ENCODE measurements at regions not wholly inside any gene's neighbourhood (a gene's known extent, or its start where the extent isn't known, plus 50 kb on each side); places are given as distances from the start of the nearest gene placed in this dataset.

- TF ChIP-seq, protein P1, sequence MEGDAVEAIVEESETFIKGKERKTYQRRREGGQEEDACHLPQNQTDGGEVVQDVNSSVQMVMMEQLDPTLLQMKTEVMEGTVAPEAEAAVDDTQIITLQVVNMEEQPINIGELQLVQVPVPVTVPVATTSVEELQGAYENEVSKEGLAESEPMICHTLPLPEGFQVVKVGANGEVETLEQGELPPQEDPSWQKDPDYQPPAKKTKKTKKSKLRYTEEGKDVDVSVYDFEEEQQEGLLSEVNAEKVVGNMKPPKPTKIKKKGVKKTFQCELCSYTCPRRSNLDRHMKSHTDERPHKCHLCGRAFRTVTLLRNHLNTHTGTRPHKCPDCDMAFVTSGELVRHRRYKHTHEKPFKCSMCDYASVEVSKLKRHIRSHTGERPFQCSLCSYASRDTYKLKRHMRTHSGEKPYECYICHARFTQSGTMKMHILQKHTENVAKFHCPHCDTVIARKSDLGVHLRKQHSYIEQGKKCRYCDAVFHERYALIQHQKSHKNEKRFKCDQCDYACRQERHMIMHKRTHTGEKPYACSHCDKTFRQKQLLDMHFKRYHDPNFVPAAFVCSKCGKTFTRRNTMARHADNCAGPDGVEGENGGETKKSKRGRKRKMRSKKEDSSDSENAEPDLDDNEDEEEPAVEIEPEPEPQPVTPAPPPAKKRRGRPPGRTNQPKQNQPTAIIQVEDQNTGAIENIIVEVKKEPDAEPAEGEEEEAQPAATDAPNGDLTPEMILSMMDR (IDR thresholded peaks at IDR 0.05): no peak
- TF ChIP-seq POLR2A (IDR thresholded peaks at IDR 0.05): no peak
These were observed 123.4 kb downstream of the SLC17A6 start for GRCh38 chr11:22461626-22462025.

Measured in esophagus squamous epithelium (tissue), 4 donors.